Gastroesophageal sphincter (tissue), 3 donors: ENCODE measurements at regions not wholly inside any gene's neighbourhood (a gene's known extent, or its start where the extent isn't known, plus 50 kb on each side); places are given as distances from the start of the nearest gene placed in this dataset.

ENCODE experiments used
- CTCF ChIP-seq, 4 experiments: fragments of 200-600 bp in 2 of 4; fragments of 450-650 bp in 2 of 4; sonication (generic) in 1 of 4; IDR thresholded peaks; one replicate each; pipeline ENCODE4 v1.5.1; 2017 to 2019; ENCODE audit warnings: antibody characterized with exemption in 4 of 4, mild to moderate bottlenecking in 2 of 4, moderate library complexity in 2 of 4
- EP300 ChIP-seq: sonication (generic); formaldehyde crosslinking; IDR thresholded peaks from one replicate; pipeline ENCODE4 v1.6.1; 2017; ENCODE audit warnings: antibody characterized with exemption, mild to moderate bottlenecking
- POLR2A ChIP-seq, 2 donors: fragments of 450-650 bp; IDR thresholded peaks; one replicate each; pipeline ENCODE4 v1.6.1; 2017; ENCODE audit warnings: antibody characterized with exemption in 2 of 2, mild to moderate bottlenecking in 2 of 2, moderate library complexity in 1 of 2

- TF ChIP-seq CTCF (IDR thresholded peaks at IDR 0.05) (no peak), POLR2A (IDR thresholded peaks at IDR 0.05) (no peak), EP300 (no peak)
Measured at GRCh38 chr2:204050681-204051080, 114.1 kb downstream of the ICOS start.
